Testis (tissue), 2 donors: ENCODE measurements at regions not wholly inside any gene's neighbourhood (a gene's known extent, or its start where the extent isn't known, plus 50 kb on each side); places are given as distances from the start of the nearest gene placed in this dataset.

Source experiments
- DNase-seq: peaks from one replicate; pipeline ENCODE4 v3.0.0-alpha.2; 2019
- H3K27ac ChIP-seq, 2 donors: fragments of 200-600 bp; sonication (generic); one replicate each; pipeline ENCODE4 v1.5.1; 2019
- H3K27me3 ChIP-seq: fragments of 200-600 bp; sonication (generic); one replicate; pipeline ENCODE4 v1.5.1; 2019
- H3K36me3 ChIP-seq: fragments of 200-600 bp; sonication (generic); one replicate; pipeline ENCODE4 v1.5.1; 2017; ENCODE audit warnings: low read depth; ENCODE audit errors: missing control alignments
- H3K4me1 ChIP-seq: fragments of 200-600 bp; sonication (generic); one replicate; pipeline ENCODE4 v1.5.1; 2019
- H3K4me3 ChIP-seq, 2 donors: fragments of 200-600 bp; sonication (generic); one replicate each; pipeline ENCODE4 v1.5.1; 2017 to 2019
- H3K9me3 ChIP-seq: fragments of 200-600 bp; sonication (generic); one replicate; pipeline ENCODE4 v1.5.1; 2017
- POLR2A ChIP-seq: fragments of 450-650 bp; IDR thresholded peaks from one replicate; pipeline ENCODE4 v1.6.1; 2017; ENCODE audit warnings: antibody characterized with exemption, mild to moderate bottlenecking, moderate library complexity
- WGBS, 2 donors: methylation state at CpG; one replicate each; pipeline ENCODE4 v1.1.5; 2018; 5-methylcytosine and 5-hydroxymethylcytosine counted together
- intact Hi-C: fragments of 100-400 bp; cut with DNase I; formaldehyde crosslinking; loops from one replicate; pipeline ENCODE4 v1.15.1; 2023; ENCODE audit warnings: low total_unique reads
- TF ChIP-seq, protein P1 (sequence below), 3 experiments: fragments of 450-650 bp in 2 of 3; fragments of 200-600 bp in 1 of 3; sonication (generic) in 1 of 3; IDR thresholded peaks; one replicate each; pipeline ENCODE4 v1.5.1; 2016 to 2019; ENCODE audit warnings: antibody characterized with exemption in 3 of 3, mild to moderate bottlenecking in 2 of 3, moderate library complexity in 1 of 3

DNA sequence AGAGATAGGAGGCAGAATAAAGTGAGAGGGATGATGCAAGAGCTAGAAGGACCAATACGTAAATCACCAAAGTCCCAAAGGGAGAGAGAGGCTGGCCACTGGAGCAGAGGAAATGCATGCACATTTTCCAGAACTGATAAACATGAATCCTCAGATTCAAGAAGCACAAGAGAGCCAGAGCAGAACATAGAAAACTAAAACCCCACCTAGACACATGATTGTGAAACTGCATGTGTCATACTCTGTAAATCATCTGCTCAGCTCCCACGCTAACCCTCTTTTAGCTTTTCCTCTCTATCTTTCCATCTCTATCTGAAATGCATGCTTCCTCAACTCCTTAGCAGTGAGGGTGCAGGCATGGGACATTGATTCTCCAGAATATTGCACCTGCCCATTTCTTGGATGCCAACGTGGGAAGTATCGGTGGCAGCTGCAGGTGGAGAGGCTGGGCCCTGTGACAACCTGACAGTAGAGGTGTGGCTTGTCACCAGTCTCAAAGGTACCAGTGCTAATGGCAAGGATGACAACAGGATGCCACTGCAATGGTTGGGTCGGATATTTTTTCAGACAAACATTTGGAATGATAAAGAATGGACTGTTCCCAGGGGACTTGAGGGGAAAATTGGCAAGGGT lies 89.3 kb upstream of the OTOS start:
- Histone ChIP-seq H3K4me1 (peaks cover 2% of the 10 kb centered on the region), H3K9me3 (no peaks in the 10 kb centered on the region), H3K27me3 (no peaks in the 10 kb centered on the region), H3K4me3 (no peak overlapping the region), H3K27ac (no peak overlapping the region), H3K36me3 (no peaks in the 10 kb centered on the region)
- 85 to 86% methylated on average over 5 of the region's 5 CpGs for WGBS, 2 donors
- TF ChIP-seq POLR2A, result no peak
- TF ChIP-seq, protein P1, sequence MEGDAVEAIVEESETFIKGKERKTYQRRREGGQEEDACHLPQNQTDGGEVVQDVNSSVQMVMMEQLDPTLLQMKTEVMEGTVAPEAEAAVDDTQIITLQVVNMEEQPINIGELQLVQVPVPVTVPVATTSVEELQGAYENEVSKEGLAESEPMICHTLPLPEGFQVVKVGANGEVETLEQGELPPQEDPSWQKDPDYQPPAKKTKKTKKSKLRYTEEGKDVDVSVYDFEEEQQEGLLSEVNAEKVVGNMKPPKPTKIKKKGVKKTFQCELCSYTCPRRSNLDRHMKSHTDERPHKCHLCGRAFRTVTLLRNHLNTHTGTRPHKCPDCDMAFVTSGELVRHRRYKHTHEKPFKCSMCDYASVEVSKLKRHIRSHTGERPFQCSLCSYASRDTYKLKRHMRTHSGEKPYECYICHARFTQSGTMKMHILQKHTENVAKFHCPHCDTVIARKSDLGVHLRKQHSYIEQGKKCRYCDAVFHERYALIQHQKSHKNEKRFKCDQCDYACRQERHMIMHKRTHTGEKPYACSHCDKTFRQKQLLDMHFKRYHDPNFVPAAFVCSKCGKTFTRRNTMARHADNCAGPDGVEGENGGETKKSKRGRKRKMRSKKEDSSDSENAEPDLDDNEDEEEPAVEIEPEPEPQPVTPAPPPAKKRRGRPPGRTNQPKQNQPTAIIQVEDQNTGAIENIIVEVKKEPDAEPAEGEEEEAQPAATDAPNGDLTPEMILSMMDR (IDR thresholded peaks at IDR 0.05), result no peak
- DNase-seq, result peak; percentile 9
- intact Hi-C loops, result loop anchor here (5.0 kb wide), 1 partner anchor 208 kb away; the partner anchor contains the start of gene GPC1

- H3K9me3 ChIP-seq, result no peaks in the 10 kb centered on the region
- no peak overlapping the region for H3K27ac ChIP-seq
- 77 to 79% methylated on average over 9 of the region's 9 CpGs for WGBS, 2 donors
- DNase-seq, result peak; percentile 9
- H3K36me3 ChIP-seq, result no peaks in the 10 kb centered on the region
- peaks cover 2% of the 10 kb centered on the region for H3K4me1 ChIP-seq
- no peaks in the 10 kb centered on the region for H3K27me3 ChIP-seq
- intact Hi-C loops, result loop anchor here (5.0 kb wide), 1 partner anchor 207 kb away; the partner anchor contains the start of gene GPC1
- H3K4me3 ChIP-seq, result no peak overlapping the region
- TF ChIP-seq POLR2A, result no peak
- TF ChIP-seq, protein P1 (IDR thresholded peaks at IDR 0.05), result no peak
These were observed 90.0 kb upstream of the OTOS start for GRCh38 chr2:240230291-240230931.

GRCh38 chr2:240231838-240232244 lies 91.4 kb upstream of the OTOS start:
- TF ChIP-seq POLR2A, result no peak
- TF ChIP-seq, protein P1 (IDR thresholded peaks at IDR 0.05), result no peak
- DNase-seq, result peak; percentile 11
- peaks cover 10% of the 10 kb centered on the region for H3K4me1 ChIP-seq
- H3K4me3 ChIP-seq, result no peak overlapping the region
- intact Hi-C loops, result loop anchor here (5.0 kb wide), 1 partner anchor 205 kb away; the partner anchor contains the start of gene GPC1
- H3K27ac ChIP-seq, result no peak overlapping the region
- H3K36me3 ChIP-seq, result no peaks in the 10 kb centered on the region
- H3K27me3 ChIP-seq, result no peaks in the 10 kb centered on the region
- H3K9me3 ChIP-seq, result no peaks in the 10 kb centered on the region
- WGBS, 2 donors, result 86 to 88% methylated on average over 10 to 12 of the region's 12 CpGs

DNA sequence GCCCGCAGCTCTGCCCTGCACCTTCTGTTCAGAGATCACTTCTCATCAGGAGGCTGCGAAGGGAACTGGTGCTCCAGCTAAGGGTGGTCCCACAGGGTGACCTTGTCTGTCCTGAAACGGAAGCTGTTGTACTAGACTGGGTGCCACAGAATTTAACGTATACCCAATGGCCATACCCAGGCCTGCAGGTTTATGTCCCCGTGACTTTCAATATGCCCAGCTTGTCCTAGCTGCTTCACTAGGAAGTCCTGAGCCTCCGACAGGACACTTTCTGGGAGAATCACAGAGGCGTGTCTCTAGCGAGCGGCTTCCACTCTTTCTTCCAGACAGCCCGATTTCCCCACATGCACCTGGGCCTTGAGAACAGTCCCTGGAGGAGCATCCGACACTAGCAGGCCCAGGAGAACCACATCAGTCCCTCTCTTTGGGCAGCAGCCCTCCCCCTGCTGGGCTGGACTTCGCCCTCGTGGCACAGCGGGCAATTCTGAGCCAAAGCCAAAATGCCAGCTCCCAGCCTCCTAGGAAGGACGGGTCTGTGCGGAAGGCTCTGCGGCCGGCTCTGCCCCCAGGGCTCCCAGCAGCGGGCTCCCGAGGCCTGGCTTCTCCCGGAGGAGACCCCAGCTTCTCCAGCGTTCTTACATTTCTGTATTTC lies 91.9 kb upstream of the OTOS start:
- H3K4me3 ChIP-seq, result peak overlapping the region; percentile 31 to 43
- peaks cover 16% of the 10 kb centered on the region for H3K4me1 ChIP-seq
- no peaks in the 10 kb centered on the region for H3K27me3 ChIP-seq
- intact Hi-C loops, result loop anchor here (5.0 kb wide), 1 partner anchor 205 kb away; the partner anchor contains the start of gene GPC1
- no peaks in the 10 kb centered on the region for H3K36me3 ChIP-seq
- no peak for DNase-seq
- H3K27ac ChIP-seq, result no peak overlapping the region
- H3K9me3 ChIP-seq, result no peaks in the 10 kb centered on the region
- TF ChIP-seq, protein P1 (IDR thresholded peaks at IDR 0.05), result no peak
- no peak for TF ChIP-seq POLR2A
- 72 to 77% methylated on average over 14 to 22 of the region's 22 CpGs for WGBS, 2 donors
